Brain microvascular endothelial cell (primary cell): ENCODE measurements at regions not wholly inside any gene's neighbourhood (a gene's known extent, or its start where the extent isn't known, plus 50 kb on each side); places are given as distances from the start of the nearest gene placed in this dataset.

Source experiments
- DNase-seq: peaks from one replicate; pipeline ENCODE4 v3.0.0-alpha.2; 2020
- H3K27ac ChIP-seq: fragments of 250-450 bp; sonication (Bioruptor Pico); 2 replicates; pipeline ENCODE4 v1.5.1; 2020; ENCODE audit warnings: mild to moderate bottlenecking, moderate library complexity
- H3K27me3 ChIP-seq: fragments of 250-450 bp; sonication (Bioruptor Pico); replicated peaks from 2 replicates; pipeline ENCODE4 v1.5.1; 2020; ENCODE audit warnings: mild to moderate bottlenecking
- H3K36me3 ChIP-seq: fragments of 250-450 bp; sonication (Bioruptor Pico); replicated peaks from 2 replicates; pipeline ENCODE4 v1.5.1; 2020; ENCODE audit warnings: mild to moderate bottlenecking
- H3K4me3 ChIP-seq: 2 replicates; pipeline ENCODE4 v1.5.1; 2011; ENCODE audit warnings: low read depth, mild to moderate bottlenecking, control low read depth, low read length, moderate library complexity
- CTCF ChIP-seq: IDR thresholded peaks from 2 replicates; pipeline ENCODE4 v1.5.1; 2011; ENCODE audit warnings: low read depth, mild to moderate bottlenecking, moderate library complexity, low read length, control low read depth, inconsistent platforms; ENCODE audit errors: missing control alignments
- in situ Hi-C: cut with HindIII; loops from 2 replicates; pipeline ENCODE4 v1.10.0; 2017; ENCODE audit warnings: low sequenced_read_pairs, low pct_ligation_motif_present

DNA sequence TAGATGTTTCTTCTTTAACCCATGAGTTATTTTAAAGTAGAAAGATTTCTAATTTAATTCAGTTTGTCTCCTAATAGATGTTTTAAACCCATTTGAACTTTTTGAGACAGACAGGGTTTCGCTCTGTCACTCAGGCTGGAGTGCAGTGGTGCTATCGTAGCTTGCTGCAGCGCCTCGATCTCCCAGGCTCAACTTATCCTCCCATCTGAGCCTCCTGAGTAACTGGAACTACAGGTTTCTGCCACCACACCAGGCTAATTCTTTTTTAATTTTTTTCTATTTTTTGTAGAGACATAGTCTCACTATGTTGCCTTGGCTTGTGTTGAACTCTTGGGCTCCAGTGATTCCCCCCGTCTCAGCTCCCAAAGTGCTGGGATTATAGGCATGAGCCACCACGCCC lies 53.0 kb upstream of the RAB18 start:
- DNase-seq = no peak
- TF ChIP-seq CTCF = no peak
- Histone ChIP-seq H3K36me3 (no peaks in the 10 kb centered on the region), H3K27me3 (no peaks in the 10 kb centered on the region), H3K4me3 (no peak overlapping the region), H3K27ac (no peak overlapping the region)
- in situ Hi-C loops = no loop called here

DNA sequence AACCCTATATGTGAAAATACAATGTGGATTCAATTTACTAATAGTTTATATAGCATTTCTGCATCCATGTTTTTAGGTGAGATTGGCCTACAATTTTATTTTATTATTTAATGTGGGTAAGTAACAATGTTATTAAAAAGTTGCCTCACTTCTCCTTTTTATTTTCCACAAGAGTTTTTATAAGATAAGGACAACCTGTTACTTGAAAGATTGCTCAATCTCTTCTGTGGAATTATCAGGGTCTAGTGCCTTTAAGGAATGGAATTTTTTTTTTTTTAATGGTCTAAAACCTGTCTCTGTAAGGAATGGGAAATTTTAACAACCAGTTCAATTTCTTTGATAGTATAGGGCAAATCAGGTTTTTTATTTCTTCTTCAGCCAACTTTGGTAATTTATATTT lies 53.9 kb upstream of the RAB18 start:
- no peak for TF ChIP-seq CTCF
- no peak for DNase-seq
- no peak overlapping the region for H3K27ac ChIP-seq
- no peaks in the 10 kb centered on the region for H3K27me3 ChIP-seq
- no peaks in the 10 kb centered on the region for H3K36me3 ChIP-seq
- no peak overlapping the region for H3K4me3 ChIP-seq
- in situ Hi-C loops = no loop called here

- H3K27ac ChIP-seq = no peak overlapping the region
- no peaks in the 10 kb centered on the region for H3K27me3 ChIP-seq
- TF ChIP-seq CTCF = no peak
- no peaks in the 10 kb centered on the region for H3K36me3 ChIP-seq
- no peak for DNase-seq
- H3K4me3 ChIP-seq = no peak overlapping the region
- in situ Hi-C loops = no loop called here
These were observed 54.5 kb upstream of the RAB18 start for GRCh38 chr10:27449571-27449970.

GRCh38 chr10:27448921-27449320 lies 55.2 kb upstream of the RAB18 start:
- no peak overlapping the region for H3K27ac ChIP-seq
- H3K27me3 ChIP-seq = no peaks in the 10 kb centered on the region
- no peaks in the 10 kb centered on the region for H3K36me3 ChIP-seq
- no peak for TF ChIP-seq CTCF
- DNase-seq = peak; percentile 47
- no peak overlapping the region for H3K4me3 ChIP-seq
- in situ Hi-C loops = no loop called here

GRCh38 chr10:27447540-27447939 lies 56.6 kb upstream of the RAB18 start:
- DNase-seq = no peak
- in situ Hi-C loops = no loop called here

More at GRCh38 chr10:27447540-27447939, 56.6 kb upstream of the RAB18 start:
- H3K27me3 ChIP-seq = no peaks in the 10 kb centered on the region
- H3K4me3 ChIP-seq = no peak overlapping the region
- no peak overlapping the region for H3K27ac ChIP-seq
- no peak for TF ChIP-seq CTCF
- H3K36me3 ChIP-seq = no peaks in the 10 kb centered on the region
